Suppressor macrophage (primary cell): ENCODE measurements at regions not wholly inside any gene's neighbourhood (a gene's known extent, or its start where the extent isn't known, plus 50 kb on each side); places are given as distances from the start of the nearest gene placed in this dataset.

Experiments
- DNase-seq, 4 experiments: peaks; one replicate each; pipeline ENCODE4 v3.0.0-alpha.2; 2020 to 2022

GRCh38 chr5:143453720-143454119 is 50.2 kb upstream of the NR3C1 start:
- DNase-seq, result peak in 3 of 4 experiments; percentile 45 to 58 (median 53)
